Left ventricle myocardium superior (tissue), 1 donor: ENCODE measurements at regions not wholly inside any gene's neighbourhood (a gene's known extent, or its start where the extent isn't known, plus 50 kb on each side); places are given as distances from the start of the nearest gene placed in this dataset.

ENCODE experiments used
- ATAC-seq: fragments of 200-7000 bp; cut with Tn5 transposase; one replicate; pipeline ENCODE4 v1.9.1; 2020; ENCODE audit warnings: mild to moderate bottlenecking, moderate library complexity
- DNase-seq: peaks from one replicate; pipeline ENCODE4 v3.0.0-alpha.2; 2020
- intact Hi-C: fragments of 100-400 bp; cut with micrococcal nuclease; formaldehyde crosslinking; loops from one replicate; pipeline ENCODE4 v1.11.0; 2022
- donor health status: DM: no; HTN: yes; CAD: no; lungs with severe emphysema.

GRCh38 chr3:189494632-189495031, 136.6 kb upstream of the TP63 start:
- no peak for ATAC-seq
- no peak for DNase-seq
- intact Hi-C loops, result no loop called here

GRCh38 chr3:189496375-189497138, 134.6 kb upstream of the TP63 start:
- ATAC-seq (no peak), DNase-seq (no peak)
- intact Hi-C loops, result no loop called here

DNA sequence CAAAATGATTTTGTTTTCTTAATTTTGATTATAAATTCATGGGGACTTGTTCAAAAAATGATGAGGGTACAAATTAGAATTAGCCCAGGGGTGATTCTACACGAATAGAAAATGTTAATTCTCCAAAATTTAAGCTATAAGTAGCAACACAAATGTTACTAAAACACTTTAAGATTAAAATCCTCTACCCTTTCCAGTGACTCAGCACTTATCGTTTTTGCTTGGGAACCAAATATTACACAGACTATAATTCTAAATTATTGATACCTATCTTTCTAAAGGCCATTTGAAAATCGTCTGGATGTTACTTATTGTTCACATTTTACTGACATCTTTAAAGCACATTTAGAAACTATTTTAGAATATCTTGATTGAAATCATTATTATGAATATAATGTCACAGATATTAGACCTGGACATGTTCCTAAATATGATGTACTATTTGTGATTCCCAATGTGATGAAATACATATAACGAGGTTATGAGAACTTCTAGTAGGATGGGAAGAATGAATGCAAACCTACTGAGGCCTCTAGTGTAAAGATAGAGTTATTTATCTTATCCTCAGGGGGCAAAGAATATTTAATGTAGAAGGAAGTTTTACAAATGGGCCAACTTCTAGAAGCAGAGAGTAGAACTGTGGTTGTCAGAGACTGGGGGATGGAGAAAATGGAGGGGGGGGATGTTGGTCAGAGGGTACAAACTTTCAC, 132.0 kb upstream of the TP63 start:
- no peak for DNase-seq
- no peak for ATAC-seq
- intact Hi-C loops, result no loop called here

DNA sequence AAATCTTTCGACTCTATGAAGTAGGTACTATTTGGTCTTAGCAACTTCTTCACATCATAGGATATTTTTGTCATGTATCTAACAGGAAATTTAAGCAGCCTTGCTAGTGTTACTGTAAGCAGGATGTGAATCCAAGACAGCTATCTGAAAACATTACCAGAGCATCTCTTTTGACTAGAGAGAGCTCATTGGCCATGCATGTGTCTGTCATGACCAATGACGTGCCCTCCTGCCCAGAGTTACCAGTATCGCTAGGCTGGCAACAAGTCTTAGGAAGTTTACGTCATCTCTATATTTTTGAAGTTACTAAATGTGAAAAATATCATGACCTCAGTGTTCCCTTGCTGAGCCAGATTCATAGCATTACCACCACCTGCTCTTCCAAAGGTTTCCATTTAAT, 130.9 kb upstream of the TP63 start:
- intact Hi-C loops, result no loop called here
- DNase-seq (no peak), ATAC-seq (no peak)

DNA sequence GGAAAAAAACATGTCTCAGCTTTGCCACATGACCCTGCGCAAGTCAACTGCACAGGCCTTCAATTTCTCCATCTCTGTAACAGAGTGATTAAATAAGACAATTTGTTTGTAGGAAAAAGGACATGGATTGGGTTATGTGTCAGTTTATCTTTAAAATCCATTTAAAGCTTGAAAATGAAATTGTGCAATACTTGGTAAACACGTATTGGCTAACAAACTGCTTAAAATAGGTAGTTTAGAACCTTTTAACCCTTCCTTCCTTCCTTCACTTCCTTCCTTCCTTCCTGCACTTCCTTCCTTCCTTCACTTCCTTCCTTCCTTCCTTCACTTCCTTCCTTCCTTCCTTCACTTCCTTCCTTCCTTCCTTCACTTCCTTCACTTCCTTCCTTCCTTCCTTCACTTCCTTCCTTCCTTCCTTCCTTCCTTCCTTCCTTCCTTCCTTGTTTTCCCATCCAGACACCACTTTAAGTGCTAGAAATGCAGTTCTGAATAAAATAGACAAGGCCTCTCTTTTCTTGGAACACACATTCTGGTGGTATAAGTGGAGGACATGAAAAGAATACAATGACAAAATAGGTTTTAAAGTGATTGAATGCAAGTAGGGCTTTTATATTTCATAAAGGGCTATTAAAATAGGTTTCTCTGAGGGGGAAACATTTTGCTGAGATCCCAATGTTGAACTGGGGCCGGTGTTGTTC, 130.2 kb upstream of the TP63 start:
- intact Hi-C loops, result no loop called here
- DNase-seq, result no peak
- no peak for ATAC-seq

- intact Hi-C loops, result no loop called here
- ATAC-seq (no peak), DNase-seq (no peak)
These were observed 128.9 kb upstream of the TP63 start for GRCh38 chr3:189502256-189502655.

DNA sequence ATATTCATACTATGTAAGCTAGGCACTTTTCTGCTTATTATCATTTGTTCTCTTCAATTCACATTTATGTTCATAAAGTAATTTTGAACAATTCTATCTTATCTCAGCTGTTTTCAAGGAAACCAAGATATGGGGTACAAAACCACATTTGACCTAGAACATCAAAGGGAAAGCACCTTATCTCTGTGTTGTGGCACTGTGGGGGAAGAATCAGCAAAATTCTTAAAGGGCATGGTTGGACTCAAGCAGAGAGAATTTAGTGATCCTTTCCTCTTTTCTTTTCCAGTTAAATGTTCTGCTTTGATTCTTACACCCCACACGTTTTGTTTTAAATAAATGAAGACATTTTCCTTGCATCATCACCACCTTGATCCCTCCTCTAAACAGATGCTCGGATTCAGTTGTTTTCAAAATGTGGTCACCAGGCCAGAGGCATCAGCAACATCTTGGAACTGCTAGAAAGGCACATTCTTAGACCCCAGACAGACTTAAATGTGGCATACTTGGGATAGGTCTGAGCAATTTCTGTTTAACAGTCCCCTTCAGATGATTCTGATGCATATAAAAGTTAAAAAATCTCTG, 128.4 kb upstream of the TP63 start:
- ATAC-seq (no peak), DNase-seq (no peak)
- intact Hi-C loops, result no loop called here

- DNase-seq (no peak), ATAC-seq (no peak)
- intact Hi-C loops, result no loop called here
These were observed 123.3 kb upstream of the TP63 start for GRCh38 chr3:189507856-189508255.

GRCh38 chr3:189508784-189509501, 122.2 kb upstream of the TP63 start:
- no peak for DNase-seq
- ATAC-seq, result no peak
- intact Hi-C loops, result no loop called here

DNA sequence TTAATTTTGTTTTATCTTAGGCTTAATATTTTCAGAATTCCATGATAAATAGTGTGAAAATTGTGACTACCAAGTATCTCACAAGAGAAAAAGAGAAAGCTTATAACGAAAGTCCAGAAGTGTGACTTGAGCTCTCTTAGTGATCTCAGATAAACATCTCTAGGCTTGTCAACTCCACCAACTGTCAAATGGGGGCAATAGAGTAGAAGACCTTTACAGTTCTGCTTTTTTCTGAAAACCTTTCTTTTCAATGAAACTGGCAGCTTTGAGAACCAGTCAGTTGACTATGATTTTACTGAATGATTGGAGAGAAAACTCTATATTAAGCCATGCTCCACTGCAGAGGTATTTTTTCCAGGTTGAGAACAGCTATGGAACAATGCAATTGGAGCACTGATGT, 119.2 kb upstream of the TP63 start:
- DNase-seq (no peak), ATAC-seq (no peak)
- intact Hi-C loops, result no loop called here

- no peak for ATAC-seq
- DNase-seq, result no peak
- intact Hi-C loops, result no loop called here
These were observed 118.4 kb upstream of the TP63 start for GRCh38 chr3:189512821-189513220.

DNA sequence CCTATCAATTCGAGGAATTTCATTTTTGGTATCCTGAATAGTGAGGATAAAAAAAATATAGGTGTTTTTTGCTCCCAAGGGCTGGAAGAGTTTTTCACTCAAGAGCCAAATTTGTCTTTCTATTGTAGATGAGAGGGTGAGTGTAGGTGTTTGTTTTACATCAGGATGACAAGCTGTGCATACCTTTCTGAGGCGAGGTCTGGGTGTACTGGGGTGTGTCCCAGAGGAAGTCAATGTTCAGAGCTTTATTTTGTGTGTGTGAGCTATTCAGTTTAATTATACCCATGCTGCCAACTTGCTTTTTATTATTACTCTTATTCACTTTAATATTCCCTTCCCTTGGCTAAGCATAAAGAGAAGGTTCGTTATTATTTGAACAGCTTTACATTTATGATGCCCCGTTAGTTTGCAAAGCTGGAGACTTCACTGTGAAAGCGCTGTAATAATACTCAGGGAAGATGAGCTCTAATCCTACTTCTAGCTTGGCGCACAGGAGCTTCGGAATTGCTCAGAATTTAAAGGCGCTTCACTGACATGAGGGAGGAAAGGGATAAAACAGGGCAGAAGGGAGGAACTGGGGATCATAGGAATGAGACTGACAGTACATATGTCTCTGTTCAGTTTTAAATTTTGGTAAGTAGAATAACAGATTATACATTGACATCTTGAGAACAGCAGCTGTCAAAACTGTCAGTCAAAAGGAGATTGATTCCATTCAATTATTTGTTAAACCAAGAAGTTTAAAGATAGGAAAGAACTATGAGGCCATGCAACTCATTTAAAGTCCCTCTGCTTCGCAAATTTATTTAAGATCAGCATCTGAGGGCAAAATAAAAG, 117.7 kb upstream of the TP63 start:
- ATAC-seq (no peak), DNase-seq (no peak)

GRCh38 chr3:189516039-189516438, 115.2 kb upstream of the TP63 start:
- ATAC-seq (no peak), DNase-seq (no peak)
- intact Hi-C loops, result no loop called here

More for the DNA sequence above, 117.7 kb upstream of the TP63 start:
- intact Hi-C loops, result no loop called here

DNA sequence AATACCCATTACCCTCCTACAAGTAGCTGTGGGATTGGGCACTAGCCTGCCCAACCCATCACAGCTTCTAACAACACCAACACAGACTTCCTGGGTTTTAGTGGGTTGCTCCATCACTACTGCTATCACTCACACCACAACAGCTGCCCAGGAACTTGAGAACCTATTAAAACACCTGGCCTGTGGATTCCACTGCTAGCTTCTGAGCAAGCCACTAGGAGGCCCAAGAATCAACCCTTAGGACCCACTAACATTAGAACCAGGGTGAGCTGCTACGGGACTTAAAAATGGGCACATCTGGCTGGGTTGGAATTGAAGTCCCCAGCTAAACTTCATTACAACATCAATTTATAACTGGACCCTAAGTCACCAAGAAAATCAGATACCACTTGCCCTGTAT, 113.2 kb upstream of the TP63 start:
- no peak for DNase-seq
- no peak for ATAC-seq
- intact Hi-C loops, result no loop called here

DNA sequence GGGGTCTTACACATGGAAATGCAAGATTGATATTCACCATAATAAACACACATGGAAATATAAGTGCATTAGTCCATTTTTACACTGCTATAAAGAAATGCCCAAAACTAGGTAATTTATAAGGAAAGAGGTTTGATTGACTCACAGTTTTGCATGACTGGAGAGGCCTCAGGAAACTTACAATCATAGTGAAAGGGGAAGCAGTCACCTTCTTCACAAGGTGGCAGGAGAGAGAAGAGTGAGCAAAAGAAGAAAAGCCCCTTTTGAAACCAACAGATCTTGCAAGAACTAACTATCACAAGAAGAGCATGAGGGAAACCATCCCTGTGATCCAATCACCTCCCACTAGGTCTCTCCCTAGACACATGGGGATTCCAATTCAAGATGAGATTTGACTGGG, 111.7 kb upstream of the TP63 start:
- DNase-seq (no peak), ATAC-seq (no peak)
- intact Hi-C loops, result no loop called here

- ATAC-seq, result no peak
These were observed 101.7 kb upstream of the TP63 start for GRCh38 chr3:189529468-189529867.

GRCh38 chr3:189529889-189530471, 101.2 kb upstream of the TP63 start:
- intact Hi-C loops, result no loop called here
- no peak for DNase-seq
- no peak for ATAC-seq

More at GRCh38 chr3:189529468-189529867, 101.7 kb upstream of the TP63 start:
- no peak for DNase-seq
- intact Hi-C loops, result no loop called here

- DNase-seq (no peak), ATAC-seq (no peak)
- intact Hi-C loops, result no loop called here
These were observed 100.4 kb upstream of the TP63 start for GRCh38 chr3:189530822-189531221.
